ENCODE measurements at regions not wholly inside any gene's neighbourhood (a gene's known extent, or its start where the extent isn't known, plus 50 kb on each side); places are given as distances from the start of the nearest gene placed in this dataset.

DNA sequence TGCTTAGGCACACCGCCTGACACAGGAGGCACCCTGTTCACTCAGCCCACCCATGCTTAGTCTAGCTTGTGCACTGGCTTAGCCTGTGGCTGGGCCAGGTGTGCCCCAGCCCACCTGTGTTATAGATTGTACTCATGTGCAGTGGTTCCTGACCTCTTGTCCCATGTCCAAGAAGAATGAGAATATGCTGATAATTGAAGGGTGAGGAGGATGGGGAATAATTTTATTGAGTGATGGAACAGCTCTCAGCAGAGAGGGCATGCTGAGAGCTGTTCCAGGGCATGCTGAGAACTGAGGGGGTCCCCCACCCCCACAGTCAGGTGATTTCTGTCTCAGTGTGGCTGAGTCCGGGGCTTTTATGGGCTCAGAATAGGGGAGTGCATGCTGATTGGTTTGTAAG lies 395.9 kb downstream of the FUT8 start:
- TF ChIP-seq POLR2A (IDR thresholded peaks at IDR 0.05) (no peak), EP300 (IDR thresholded peaks at IDR 0.05) (no peak)
- TF ChIP-seq, protein P1, sequence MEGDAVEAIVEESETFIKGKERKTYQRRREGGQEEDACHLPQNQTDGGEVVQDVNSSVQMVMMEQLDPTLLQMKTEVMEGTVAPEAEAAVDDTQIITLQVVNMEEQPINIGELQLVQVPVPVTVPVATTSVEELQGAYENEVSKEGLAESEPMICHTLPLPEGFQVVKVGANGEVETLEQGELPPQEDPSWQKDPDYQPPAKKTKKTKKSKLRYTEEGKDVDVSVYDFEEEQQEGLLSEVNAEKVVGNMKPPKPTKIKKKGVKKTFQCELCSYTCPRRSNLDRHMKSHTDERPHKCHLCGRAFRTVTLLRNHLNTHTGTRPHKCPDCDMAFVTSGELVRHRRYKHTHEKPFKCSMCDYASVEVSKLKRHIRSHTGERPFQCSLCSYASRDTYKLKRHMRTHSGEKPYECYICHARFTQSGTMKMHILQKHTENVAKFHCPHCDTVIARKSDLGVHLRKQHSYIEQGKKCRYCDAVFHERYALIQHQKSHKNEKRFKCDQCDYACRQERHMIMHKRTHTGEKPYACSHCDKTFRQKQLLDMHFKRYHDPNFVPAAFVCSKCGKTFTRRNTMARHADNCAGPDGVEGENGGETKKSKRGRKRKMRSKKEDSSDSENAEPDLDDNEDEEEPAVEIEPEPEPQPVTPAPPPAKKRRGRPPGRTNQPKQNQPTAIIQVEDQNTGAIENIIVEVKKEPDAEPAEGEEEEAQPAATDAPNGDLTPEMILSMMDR (IDR thresholded peaks at IDR 0.05): no peak
